Globus pallidus (tissue), 1 donor: ENCODE measurements at regions not wholly inside any gene's neighbourhood (a gene's known extent, or its start where the extent isn't known, plus 50 kb on each side); places are given as distances from the start of the nearest gene placed in this dataset.

Experiments
- DNase-seq: peaks from one replicate; pipeline ENCODE4 v3.0.0-alpha.2; 2015; ENCODE audit warnings: low spot score

DNA sequence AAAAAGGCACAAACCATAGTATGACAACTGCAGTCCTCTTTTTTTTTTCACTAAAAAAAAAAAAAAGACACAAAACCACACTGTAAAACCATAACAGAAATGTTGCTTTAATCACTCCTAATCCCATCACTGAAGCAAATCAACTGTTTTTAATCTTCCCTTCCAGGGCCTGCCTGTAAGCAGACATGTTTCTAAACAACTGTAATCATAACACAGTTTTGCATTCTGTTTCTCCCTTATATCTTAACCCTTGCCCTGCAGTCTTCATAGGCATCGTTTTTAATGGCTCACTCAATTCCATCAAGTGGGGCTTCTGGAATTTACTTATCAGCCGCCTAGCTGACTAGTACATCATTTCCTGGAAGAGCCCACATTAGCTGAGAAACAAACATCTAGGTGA is 111.0 kb upstream of the SLC25A48 start:
- DNase-seq: no peak

DNA sequence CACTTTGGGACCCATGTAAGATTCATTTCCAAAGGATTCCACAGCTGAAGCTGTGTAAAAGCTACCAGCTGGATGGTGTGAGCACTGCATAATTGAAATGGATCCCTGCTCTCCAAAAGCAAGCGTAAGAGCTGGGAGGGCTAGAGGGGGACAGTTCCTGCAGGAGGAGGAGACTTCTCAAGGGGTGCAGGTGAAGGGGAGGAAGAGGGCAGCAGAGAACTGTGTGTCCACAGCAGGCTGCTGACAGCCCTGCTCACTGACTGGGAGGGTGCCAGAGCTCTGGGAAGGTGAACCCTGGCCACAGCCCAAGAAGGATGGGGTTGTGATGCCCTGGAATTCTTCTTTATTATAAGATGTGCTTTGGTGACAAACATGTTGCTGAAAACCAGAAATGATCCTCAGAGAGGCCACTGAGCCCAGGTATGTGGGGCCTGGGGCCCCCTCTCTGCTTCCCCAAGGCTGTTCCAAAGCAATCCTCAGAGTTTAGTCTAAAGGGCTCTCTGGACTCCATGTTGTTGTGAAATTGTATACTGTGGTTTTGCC is 112.8 kb upstream of the SLC25A48 start:
- DNase-seq: no peak

DNA sequence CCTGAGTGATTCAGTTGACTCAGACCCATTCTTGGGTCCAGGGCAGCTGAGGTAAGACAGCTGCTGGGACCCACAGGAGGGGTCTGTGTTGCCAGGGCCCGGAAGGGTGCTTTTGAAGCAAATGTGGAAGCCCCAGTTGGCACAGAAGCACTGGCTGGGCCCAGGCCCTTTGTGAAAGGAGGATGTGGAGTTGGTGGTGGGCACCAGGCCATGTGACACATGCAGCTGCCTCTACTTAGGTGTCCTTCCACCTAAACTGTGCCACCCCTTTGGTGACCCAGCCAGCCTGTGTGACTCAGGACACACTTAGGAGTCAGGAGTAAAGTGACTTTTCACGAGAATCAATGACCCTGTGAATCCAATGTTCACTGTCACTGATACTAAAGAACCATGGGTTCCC is 114.3 kb upstream of the SLC25A48 start:
- DNase-seq: no peak

DNA sequence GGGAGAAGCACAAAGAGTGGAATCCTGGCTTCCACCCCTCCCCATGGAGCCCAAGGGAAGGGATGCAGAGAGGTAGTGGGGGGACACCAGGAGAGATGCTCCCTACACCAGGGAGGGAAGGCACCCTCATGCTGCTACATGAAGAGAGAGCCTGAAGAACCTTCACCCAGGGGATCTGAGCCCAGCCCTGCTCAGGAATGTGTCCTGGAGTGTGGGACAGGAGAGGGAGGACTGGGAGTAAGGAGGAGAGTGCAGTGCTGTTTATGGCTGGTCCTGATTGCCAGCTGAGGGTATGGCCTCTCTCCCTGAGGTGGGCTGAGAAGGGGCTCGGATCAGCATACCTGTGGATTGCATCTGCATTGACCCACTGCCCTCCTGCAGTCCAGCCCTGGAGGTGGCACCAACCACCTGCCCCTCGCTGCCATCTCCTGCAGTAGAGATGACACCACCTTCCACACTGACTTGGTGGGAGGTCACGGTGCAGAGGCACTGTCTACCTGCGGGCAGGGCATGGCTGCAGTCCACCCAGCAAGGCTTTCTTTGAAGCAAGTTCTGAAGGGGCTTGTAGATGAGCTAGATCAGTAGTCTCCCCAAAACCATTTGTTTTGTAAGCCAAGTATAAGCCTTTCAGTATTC is 114.9 kb upstream of the SLC25A48 start:
- DNase-seq: no peak

- DNase-seq: no peak
Observed at GRCh38 chr5:135718651-135719050, 115.8 kb upstream of the SLC25A48 start.

- DNase-seq: no peak
Observed at GRCh38 chr5:135718151-135718550, 116.3 kb upstream of the SLC25A48 start.

DNA sequence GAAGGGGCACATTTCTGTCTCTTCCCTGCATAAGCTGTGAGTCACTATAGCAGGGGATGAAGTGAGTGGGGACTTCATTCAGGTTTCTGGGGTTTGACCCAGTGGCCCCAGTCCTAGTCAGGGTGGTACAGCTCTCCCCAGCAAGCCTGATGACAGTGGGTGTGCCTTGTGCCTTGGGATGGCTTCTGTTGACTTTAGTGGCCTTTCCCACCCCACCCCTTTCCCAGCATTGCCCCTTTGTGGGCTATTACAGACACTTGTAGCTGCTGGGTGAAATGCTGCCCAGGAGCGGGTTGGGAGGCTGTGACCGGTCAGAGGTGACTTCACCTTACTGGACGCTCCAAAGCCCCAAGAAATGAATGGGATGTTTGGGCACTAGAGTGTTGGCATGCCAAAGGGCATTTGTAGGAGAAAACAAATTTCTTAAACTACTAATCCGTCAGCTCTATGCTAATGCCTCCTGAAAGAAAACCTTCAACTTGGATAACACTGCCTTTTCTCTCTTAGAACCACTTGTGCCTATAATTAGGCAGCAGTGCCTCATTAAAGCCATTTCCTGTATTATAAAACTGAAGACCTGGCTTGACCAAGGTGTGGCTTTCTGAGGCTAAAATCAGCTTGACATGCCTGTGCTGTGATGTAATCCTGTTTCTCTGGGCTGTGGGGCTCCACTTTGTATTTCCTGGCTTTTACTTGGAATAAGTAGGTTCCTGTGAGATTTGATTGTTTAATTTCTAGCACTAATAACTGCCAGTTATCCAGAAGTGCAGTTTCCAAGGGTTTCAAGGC is 119.0 kb upstream of the SLC25A48 start:
- no peak for DNase-seq

DNA sequence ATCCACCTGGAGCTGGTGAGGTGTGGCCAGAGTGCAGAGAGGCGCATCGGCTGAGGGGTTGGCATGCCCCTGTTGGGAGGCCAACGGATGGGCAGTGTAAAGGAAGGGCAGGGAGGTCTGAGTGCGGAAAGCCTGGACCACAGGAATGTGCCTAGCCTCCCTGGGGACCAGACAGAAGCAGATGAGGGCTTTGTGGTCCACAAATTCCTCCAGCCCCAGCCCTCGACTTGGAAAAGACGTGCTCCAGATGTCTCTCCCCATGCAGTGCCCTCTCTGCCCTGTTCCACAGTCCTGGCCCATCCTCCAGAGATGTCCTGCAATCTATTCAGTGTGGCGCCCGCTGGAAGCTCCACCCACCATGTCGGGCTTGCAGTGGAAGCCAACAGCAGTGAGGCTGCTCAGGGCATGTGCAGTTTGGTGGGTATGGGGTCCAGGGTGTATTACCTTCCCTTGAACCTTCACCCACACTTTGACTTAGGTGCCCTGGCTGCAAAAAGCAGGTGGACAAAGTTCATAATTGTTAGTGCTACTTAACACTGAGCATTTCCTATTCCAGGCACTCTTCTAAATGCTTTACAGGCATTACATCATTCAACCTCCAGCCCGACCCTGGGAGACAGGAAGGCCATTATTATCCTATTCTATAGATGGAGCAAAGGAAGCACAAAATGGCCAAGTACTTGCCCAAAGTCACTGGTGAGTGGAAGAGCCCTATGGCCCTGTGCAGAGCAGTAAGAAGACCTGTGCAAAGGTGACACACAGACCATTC is 120.2 kb upstream of the SLC25A48 start:
- no peak for DNase-seq

DNA sequence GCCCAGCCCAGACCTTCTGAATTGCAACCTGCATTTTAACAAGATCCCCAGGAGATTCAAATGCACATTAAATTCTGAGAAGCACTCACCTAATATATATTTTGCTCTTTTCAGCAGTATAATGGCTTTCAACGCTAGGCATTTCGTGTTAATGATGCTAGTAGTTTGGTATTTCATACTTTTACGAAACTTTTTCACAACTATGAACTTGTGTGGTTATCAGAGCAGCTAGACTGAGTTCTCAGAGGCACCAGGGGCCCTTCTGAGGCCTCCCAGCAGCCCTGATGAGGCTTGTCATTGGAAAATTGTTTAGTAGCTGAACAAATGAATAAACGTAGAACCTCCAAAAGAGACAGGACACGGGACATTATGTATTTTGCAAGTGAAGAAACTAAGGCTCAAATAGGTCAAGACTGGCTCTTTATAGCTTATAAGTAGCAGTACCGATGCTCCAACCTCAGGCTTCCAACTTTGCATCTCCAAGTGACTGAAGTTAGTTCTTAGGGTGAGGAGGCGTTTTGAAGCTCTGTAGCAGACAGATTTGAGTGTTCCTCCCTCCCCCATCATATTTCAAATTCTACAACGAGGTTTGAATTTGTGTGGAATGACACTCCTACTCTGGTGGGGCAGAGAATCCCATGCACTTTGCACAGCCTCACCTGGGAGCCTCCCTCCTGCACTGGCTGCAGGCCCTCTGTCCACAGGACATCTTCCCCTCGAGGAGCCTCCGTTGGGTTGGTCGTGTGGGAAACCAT is 121.1 kb upstream of the SLC25A48 start:
- DNase-seq: no peak

DNA sequence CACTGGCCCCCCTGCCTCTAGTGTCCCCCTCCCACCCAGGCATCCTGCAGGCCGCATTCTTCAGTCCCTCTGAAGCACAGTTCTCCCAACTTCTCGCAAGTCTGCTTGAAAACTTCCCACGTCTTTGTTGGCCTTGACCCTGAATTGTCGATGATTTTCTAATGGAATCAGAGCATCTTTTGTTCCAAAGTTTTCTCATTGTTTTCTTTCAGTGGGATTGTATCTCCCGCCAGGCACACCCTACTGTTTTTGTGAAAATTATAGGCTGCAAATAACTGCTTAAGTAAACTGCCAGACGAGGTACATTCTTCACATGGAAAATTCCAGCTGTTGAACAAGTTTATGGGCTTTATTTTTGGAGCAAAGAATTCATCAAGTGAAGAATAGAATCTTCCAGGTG is 122.6 kb upstream of the SLC25A48 start:
- DNase-seq: no peak

GRCh38 chr5:135710045-135710675 is 124.3 kb upstream of the SLC25A48 start:
- no peak for DNase-seq

DNA sequence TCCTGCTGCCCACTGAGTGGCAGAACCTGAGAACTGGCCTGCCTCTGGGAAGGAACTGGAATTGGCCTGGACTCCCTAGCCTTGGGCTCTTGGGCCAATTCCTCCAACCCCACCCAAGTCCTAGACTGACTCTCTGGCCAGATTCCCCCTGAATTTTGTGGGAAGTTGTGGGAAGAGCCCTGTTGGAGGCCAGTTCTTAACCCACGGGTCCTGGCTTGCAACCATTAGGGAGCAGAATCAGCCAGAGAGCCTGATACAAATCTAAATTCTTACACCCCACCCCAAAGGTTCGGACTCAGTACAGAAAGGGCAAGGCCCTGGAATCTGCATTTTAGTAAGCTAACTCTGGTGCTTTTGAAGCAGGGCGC is 125.3 kb upstream of the SLC25A48 start:
- no peak for DNase-seq

DNA sequence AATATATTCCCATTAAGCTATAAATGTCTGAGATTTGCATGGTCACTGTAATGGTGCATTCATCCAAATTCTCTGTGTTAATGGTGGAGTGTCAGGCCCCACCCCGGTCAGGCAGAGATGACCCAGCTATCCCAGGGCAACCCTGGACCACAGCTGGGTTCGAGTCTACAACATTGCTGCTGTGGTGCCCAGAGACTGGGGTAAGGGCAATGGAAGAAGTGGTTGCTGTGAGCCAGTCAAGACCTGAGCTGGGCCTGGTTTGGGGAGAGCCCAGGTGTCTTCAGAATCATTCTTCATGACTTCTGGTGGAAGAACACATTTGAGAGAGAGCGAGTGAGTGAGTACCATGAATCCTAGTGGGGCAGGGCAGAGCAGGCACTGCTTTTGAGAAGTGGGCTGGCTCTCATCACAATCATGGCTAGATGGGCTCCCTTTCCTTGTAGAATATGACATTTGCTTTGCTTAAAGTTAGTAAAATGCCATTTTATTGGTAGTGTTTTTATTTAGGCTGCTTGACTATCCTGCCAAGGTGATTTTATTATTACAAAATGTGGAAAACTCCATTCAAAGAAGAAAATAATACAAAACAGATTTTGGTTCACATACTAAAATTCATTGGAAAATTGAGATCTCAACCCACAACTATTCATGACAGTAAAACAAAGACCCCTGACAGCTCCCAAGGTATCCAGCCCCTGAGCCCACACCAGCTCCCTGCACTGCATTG is 125.8 kb upstream of the SLC25A48 start:
- DNase-seq: no peak

DNA sequence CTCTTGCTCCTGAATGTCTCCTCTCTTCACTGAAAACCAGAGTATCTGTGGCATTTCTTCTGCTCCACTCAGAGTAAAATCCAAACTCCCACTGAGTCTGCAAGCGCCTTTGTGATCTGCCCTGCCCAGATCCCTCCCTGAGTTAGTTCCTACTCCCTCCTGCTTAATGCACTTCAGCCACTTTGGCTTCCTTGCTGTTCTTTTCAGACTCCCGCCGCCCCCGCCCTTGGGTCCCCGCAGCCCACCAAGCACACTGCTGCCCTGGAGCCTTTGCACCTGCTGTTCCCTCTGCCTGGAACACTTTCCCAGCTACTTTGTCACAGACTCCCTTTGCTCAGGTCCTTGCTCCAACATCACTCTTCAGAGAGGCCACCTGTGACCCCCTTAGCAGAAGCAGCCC is 127.2 kb upstream of the SLC25A48 start:
- no peak for DNase-seq

GRCh38 chr5:135706893-135707292 is 127.6 kb upstream of the SLC25A48 start:
- no peak for DNase-seq

DNA sequence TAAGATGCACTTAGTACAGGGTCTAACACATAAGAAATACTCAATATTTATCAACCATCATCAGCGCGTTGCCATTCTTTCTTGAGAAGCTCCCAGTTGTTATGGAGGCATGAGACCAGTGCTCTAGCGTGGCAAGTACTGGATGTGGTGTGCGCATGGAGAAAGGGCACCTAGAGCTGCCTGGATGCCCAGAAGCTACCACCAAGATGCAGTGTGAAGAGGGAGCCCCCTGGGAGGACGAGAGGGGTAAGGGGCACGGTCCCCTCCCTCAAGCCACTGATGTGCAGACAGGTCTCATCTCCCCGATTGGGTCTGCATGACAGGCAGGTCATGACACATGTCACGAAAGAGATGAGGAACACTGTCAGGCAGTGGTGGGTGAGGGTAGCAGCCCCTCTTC is 127.7 kb upstream of the CXCL14 start:
- DNase-seq: no peak

DNA sequence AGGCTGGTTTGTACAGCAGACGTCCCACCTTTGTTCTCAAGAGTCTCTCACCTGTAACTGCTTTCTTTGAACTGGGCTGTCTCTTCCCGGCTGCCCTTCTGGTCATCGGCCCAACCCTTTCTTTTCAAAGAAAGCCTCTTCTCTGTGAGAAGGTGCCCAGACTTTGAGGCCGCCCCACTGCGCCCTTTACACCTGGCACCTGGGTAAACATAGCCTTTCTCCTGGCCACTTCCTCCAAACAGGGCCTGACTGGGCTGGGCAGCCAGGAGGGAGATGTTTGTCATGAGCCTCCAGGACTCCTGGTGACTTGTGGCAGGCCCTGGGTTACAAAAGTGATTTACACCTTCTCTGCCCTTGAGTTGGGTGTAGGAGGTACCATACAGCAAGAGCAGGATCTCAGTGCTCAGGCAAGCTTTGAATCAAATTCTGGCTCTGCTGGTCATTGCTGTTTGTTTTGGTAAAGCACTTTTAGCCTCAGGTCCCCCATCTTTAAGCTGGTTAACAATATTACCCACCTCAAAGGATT is 127.2 kb upstream of the CXCL14 start:
- DNase-seq: no peak

DNA sequence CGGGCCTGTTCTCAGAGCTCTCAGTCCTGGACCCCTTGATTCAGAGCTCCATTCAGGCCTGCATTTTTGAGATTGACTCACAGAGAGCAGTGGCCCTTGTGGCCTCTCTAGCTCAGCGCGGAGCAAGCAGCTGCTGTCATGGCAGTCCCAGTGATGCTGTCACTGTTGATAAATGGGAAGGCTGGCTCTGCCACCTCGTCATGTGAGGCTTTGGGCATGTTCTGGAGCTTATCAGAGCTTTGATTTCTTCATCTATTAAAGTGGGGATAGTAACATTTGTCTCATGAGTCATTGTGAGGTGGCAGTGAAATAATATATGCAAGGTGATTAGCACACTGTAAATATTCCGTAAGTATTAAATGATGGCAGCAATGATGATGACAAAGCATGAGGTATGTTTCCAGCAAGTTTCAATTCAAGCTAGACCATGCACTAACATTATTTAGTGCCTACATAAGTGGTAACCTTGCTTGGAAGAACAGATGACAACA is 126.4 kb upstream of the CXCL14 start:
- no peak for DNase-seq

- DNase-seq: no peak
Observed at GRCh38 chr5:135704616-135705015, 125.8 kb upstream of the CXCL14 start.

DNA sequence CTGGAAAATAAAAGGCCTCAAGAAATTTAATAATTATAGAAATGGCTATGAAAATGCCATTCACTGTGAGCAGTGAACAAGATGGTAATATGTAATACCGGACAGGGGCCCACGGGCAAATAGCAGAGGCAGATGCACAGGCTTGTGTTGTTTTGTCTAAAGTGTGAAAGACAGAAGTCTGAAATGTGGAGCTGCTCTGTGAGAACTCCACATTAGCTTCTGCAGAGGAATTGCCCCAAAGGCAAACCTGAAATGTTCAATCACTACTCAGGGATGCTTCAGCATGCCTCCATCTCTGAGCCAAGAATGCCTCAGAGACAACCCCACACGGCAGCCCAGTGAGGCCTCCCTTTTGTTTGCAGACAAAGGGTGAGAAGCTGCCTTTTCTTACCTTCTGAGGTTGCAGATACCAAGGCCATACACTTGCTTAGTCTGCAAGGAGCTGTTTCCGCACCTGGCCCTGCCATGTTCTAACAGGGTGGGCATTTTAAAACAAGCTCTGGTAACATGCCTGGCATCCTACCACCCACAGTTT is 124.3 kb upstream of the CXCL14 start:
- DNase-seq: no peak
